HT1080 (cell line): ENCODE measurements at regions not wholly inside any gene's neighbourhood (a gene's known extent, or its start where the extent isn't known, plus 50 kb on each side); places are given as distances from the start of the nearest gene placed in this dataset.
A peak's percentile ranks its signal among the peaks of the same experiment; 100 is the strongest.

Source experiments
- DNase-seq: peaks from one replicate; pipeline ENCODE4 v3.0.0-alpha.2; 2015; ENCODE audit warnings: low read depth

DNA sequence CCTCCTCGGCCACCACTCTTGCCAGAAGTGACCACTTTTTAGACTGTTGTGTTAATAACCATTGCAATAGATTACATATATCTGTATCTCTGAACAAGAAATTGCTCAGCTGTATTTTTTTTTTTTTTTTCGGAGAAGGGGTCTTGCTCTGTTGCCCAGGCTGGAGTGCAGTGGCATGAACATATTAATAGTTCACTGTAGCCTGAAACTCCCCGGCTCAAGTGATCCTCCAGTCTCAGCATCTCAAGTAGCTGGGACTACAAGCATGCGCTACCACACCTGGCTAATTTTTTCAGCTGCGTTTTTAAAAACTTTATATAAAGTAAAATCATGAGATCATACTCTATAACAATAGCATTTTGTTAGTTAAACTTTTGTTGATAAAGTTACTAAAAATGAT lies 609.0 kb downstream of the ZNF385D start:
- DNase-seq, result no peak

DNA sequence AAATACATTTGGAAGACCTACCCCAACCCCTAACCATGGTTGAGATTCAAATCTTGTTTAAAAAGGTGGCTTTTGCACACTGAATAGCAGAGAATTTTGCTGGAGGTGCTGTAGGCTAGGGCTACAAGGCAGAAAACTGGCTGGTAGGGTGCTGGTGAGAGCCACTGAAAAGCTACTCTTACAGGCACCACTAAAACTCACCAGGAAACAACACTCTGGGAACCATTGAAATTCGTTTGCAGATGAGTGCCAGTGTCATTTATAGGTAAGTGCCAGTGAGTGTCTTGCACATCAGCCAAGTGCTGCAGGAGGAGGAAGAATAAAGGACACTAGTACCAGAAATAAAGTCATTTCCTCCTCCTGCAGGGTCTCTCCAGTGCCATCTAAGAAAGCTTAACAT lies 610.2 kb downstream of the ZNF385D start:
- DNase-seq, result no peak

DNA sequence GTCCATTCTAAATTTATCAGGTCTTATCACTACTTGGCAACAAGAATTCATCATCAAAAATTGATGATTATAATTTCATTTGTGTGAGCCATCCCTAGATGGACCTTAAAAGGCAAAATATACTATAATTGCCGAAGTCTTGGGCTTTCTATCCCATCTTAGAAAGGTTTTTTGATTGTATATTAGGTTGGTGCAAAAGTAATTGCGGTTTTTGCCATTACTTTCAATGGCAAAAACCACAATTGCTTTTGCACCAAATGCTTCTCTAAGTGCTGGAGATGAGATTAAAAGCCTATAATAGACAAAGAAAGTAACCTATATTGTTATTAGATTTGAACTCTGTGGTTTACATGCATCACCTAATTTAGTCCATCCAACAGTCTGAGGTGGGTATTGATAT lies 612.9 kb downstream of the ZNF385D start:
- DNase-seq, result no peak

DNA sequence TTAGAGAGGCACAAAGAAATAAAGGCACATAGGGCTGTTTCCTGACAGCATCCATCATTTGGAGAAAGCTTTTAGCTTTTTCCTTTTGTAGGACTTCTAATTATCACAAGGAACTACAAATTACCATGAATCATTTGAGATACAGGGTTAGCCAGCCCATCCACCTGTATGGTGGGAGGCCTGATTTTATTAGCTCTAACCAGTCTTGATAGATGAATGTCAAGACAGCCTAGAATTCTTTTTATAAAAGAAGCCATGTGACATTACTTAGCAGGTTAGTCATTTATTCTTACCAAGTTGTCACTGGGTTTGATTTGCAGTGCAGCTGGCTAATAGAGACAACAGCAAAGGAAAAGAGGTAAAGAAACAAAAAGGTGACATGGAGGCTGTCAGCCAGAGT lies 618.1 kb downstream of the ZNF385D start:
- no peak for DNase-seq

DNA sequence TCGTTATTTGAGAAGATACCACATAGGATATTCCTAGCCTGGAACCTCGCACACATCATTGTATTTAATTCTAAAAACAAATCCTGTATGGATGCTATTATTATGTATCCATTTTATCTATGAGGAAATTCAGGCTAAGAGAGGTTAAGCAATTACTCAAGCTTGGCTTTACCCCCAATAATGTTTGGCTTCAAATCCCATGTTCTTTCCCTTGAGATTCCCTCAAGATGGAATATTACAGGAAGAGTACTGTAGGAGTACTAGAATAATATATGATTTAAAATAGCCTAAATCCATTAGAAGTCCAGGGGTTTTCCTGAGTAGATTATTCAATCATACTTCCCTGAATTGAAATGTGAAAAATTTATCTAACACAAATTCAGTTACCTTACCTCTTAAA lies 630.2 kb downstream of the ZNF385D start:
- DNase-seq, result no peak

DNA sequence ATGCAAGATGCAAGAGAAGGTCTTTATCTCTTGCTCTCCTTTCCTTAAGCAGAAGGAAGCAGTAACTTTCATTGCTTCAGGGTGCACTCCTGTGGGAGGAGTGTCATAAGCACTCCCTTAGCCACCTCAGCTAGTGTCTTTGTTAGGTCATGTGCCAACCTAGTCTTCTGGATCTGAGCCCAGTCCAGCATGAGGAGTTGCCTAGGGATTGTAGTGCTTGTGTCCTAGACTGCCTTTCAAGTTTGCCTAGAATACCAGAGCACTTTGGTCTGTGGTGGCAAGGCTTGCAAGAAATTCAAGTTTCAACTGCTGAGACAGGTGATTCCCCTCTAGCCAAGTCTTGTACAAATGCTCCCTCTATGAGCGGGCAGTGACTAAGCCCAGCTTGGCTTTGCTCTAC lies 633.6 kb downstream of the ZNF385D start:
- DNase-seq, result peak; percentile 5

DNA sequence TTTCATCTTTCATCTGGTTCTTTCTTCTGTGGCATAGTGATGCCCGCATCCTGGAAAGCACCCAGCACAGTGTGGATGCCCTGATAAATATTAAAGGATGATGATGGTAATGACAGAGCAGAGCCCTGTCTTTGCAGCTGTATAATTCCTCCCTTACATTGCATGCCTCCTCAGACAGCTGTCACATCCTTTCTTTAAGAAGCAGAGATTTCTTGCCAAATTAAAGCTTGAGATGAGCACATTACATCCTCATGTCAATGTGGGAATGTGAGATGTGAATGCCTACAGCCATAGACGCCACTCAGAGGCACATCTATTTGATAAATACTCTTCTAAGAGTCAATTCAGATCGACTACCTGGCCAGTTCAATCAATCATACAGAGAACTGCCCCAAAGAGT lies 642.0 kb downstream of the ZNF385D start:
- no peak for DNase-seq

DNA sequence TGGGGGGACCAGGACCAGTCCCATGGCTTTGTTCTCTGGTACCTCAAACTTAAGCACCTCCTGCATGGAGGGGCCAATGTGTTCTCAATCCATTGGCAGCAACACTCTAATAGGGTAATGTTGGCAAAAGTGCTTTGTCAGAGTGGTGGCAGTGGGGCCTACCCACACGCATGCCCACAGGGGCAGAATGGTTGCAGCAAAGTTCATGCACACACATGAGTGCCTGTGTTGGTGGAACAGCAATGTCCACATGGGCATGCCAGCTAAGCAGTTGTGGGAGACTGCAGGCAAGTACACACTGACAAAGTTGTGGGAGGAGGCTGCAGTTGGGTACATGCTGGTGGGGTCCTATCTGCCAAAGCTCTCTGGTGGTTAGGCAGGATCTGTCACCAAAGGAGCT lies 645.2 kb downstream of the ZNF385D start:
- DNase-seq, result no peak

DNA sequence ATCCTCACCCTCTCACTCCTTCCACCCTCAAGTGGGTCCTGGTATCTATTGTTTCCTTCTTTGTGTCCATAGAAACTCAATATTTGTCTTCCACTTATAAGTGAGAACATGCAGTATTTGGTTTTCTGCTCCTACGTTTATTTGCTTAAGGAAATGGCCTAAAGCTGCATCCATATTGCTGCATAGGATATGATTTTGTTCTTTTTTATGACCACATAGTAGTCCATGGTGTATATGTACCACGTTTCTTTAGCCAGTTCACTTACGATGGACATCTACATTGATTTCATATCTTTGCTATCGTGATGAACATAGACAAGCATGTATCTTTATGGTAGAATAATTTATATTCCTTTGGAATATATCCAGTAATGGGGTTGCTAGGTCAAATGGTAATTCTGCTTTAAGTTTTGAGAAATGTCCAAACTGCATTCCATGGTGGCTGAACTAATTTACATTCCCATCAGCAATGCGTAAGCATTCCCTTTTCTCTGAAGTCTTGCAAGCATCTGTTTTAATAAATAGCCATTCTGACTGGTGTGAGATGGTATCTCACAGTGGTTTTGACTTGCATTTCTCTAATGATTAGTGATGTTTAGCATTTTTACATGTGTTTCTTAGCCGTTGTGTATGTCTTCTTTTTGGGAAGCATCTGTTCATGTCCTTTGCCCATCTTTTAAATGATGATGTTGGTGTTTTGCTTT lies 650.2 kb downstream of the ZNF385D start:
- no peak for DNase-seq

DNA sequence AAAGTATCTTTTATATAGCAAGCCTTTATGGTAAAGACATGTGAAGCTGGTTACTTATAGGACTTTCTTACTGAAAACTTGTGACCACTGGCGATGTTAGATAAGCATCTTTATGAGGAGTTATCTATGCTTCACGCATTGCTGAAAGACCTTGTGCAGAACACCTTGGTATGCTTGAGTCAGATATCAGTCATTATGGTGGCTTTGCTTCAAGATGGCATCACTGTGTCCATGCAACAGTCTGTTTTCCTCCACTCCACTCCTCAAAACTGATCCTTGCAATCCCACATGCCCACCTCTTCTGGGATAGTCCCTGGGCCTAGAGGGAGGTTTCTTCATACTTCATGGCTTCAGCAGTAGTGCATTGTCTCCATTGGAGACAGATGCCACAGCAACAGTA lies 656.3 kb downstream of the ZNF385D start:
- no peak for DNase-seq

DNA sequence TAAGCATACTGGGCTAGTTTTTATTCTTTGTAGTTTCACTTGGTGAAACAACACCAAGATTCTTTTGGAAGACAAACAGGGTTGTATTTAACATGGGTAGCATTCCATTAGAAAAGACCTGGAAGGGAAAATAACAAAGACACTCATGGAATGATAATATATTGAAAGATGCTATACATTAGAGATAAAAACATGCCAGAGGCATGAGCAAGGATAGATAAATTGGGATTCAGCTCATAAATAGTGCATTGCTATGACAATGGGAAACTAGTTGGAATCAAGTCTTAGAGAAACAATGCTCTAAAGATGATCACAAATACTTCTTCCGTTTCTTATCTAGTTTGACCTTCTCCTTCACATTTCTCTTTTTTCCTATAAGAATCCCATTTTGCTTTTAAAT lies 677.4 kb downstream of the ZNF385D start:
- no peak for DNase-seq

DNA sequence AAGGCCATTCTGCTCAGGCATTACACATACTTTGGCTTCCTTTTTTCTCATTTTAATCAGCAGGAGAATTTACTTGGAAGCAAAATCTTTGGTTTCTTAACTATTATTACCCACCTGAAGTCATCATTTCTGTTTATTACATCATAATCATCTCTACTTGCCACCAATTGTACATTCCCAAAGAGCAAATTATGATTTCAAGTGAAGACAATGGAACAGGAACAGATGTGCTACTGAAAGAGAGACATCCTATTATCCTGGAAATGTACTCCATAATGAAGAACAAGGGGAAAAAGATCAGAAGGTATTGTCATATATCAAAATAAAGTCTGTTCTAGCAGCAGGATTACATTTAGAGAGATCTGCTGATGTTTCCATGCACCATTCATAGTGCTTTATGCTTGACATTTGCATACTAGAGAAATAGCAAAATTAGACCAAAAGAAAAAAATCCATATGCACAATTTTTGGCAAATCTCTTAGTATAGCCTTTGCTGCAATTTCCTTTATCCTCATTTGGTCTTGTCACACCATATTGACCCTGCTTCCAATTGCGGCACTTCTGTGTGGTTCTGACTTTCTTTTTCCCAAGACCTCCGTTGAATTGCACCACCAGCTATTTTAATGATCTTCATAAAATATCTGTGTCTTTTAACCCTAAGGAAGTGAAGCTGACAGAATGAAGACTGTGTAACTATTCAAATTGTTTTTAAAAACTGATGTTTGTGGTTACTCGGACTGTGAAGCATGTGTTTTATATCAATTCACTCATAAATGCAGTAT lies 683.8 kb downstream of the ZNF385D start:
- DNase-seq, result no peak

DNA sequence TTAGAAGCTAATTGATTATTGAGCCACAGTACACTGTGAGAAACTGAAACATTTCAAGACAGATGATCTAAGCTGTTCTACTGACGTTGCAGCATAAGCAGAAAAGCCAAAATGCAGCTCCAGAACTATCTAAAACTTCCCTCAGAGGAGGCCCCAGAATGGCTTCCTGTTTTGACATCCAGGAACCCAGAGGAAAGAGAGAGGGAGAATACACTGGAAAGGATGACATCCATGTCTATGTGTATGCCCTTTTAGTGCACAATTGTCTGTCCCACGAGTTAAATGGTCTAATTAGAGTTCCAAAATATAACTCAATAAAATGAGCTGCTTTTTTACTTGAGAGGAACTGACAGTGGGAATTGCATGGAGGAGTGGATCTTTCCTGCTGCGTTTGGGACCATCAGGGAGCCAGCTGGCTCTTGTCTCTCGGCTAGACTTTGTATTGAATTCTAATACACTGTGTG lies 688.1 kb downstream of the ZNF385D start:
- no peak for DNase-seq

DNA sequence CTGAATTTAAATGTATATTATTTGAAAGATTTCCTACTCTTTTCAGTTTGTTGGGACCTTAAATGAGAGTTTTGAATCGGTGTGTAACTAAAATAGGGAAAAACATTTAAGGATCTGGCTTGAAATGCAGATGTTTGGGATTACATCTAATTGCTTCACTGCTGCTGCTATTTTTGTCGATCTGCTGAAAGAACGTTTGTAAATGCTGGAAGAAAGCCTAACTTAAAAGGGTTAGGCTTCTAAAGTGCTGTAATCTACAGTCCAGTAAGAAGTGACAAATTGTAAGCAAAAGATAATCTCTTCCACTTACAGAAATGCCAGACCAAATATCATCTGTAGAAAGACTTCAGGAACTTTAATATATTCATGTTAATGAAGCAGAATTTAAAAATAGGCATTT lies 691.6 kb downstream of the ZNF385D start:
- DNase-seq, result no peak

DNA sequence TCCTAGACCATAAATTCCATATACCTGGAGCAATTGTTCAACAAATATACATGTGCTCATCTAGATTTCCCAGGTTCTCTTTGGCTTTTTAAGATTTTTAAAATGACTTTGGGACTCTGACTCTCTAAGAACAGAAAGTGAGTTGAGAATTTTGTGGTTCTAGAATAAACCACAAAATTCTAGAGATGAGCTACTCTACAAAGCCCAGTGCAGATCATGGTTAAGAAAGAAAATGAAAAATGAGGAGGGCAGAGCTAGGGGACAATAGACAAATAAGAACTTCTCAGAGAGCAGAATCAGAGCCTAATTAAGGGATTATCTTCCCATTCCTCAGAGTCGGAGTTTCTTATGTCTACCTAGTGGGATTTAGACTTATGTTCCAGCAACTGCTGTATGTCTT lies 694.7 kb downstream of the ZNF385D start:
- no peak for DNase-seq

DNA sequence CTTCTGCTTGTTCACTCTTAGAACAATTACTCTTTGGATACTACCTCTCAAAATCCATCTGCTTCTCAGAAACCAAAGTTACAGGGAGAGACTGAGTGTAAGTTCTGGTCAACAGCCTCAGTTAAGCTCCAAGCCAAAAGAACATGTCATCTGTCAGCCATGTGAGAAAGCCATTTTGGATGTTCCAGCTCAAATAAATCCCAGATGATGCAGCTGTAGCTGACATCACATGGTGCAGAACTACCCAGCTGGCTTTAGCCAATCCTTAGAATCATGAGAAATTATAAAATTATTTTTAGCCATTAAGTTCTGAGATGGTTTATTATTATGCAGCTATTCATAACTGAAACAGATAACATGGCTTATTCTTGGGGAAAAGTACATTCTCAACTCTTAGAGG lies 696.0 kb downstream of the ZNF385D start:
- no peak for DNase-seq

DNA sequence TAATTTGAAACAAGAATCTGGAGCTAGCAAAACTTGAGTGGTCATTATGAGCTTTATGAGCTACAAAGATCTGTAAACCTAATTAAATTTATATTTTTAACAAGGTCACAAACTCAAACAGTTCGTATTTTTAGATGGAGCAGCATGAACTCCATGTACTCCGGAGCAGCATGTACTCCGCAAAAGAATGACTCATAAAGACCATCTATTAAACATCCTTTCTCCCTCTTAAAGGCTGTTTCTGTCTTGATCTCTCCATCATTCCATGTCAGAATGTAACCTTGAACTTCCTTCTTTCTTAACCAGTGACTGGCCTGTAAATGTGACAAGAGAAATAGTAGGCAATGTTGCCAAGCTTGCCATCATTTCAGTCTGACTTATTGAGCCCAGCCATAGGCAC lies 696.9 kb downstream of the ZNF385D start:
- no peak for DNase-seq

DNA sequence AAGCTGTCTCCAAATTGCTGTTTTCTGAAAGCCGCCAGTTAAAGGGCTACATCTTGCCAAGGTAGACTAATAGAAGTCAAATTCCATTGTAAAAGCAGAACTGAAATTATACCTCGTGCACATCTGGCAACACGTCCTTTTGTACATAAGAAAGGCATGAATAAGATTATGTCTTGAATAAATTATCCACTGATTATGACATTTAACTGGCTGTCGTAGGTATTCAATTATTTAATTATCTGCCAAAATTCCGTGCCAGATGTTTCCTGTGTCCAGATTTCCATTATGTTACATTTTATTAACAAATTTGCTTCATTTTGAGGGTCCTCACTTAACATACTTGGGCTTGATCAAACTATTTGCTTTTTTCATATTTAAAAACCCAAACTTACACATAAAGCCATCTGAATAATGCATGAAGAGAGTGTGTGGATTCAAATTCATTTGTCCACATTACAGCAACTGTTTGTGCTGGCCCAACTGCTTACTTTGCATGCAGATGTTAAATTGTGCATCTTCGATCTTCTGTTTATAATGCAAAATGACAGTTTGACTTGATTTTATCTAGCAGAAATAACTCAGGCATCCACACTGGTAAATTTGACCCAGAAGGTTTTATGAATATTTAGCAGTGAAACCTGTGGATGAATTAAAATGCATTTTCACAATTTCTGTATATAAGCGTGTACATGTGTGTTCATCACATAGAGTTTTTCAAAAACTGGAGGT lies 701.5 kb downstream of the ZNF385D start:
- no peak for DNase-seq

DNA sequence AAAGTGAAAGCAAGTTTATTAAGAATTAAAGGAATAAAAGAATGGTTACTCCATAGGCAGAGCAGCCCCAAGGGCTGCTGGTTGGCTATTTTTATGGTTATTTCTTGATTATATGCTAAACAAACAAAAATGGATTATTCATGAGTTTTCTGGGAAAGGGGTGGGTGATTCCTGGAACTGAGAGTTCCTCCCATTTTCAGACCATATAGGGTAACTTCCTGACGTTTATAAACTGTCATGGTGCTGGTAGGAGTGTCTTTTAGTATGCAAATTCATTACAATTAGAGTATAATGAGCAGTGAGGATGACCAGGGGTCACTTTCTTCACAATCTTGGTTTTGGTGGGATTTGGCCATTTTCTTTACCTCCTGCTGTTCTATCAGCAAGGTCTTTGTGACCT lies 707.9 kb downstream of the ZNF385D start:
- DNase-seq, result no peak

DNA sequence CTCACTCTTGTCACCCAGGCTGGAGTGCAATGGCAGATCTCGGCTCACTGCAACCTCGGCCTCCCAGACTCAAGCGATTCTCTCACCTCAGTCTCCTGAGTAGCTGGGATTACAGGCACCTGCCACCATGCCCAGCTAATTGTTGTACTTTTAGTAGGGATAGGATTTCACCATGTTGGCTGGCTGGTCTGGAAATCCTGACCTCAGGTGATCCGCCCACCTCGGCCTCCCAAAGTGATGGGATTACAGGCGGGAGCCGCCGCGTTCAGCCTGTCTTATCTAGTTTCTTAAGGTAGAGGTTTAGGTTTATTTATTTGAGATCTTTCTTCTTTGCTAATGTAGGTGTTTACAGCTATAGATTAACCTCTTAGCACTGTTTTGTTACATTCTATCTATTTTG lies 708.8 kb downstream of the ZNF385D start:
- no peak for DNase-seq

DNA sequence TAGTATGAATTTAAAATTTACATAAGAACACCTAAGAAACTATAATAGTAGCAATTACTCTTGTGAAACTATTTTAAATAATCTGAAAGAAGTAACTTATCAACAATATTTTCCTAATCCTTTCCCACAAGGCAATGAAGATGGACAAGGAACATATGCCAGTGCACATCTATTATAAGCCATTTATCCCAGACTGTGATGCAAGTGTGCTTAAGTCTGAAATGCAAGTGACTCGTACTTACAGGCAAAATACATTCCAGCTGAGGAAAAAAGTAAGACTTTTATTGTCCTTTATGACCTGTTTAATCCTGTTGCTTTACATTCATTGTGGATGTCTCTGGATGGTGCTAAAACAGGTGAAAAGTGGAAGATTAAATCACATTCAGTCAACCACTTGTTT lies 709.4 kb downstream of the ZNF385D start:
- no peak for DNase-seq

DNA sequence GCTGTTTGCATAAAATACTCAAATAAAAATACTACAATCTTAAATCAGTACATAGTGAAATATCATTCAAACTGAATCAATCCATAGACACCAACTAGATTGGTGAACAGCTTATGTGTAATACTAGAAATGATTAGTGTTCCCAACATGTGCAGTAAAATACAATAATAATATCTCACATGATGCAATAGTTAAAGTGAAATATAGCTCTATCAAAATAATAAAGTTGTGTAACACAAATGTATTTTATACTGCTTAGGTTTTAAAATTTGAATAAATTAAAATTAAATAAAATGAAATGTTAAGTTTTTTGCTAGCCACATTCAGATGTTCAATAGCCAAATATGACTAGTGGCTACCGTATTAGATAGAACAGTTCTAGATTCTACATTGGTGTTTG lies 714.1 kb downstream of the ZNF385D start:
- no peak for DNase-seq
